ENCODE measurements at regions not wholly inside any gene's neighbourhood (a gene's known extent, or its start where the extent isn't known, plus 50 kb on each side); places are given as distances from the start of the nearest gene placed in this dataset.

DNA sequence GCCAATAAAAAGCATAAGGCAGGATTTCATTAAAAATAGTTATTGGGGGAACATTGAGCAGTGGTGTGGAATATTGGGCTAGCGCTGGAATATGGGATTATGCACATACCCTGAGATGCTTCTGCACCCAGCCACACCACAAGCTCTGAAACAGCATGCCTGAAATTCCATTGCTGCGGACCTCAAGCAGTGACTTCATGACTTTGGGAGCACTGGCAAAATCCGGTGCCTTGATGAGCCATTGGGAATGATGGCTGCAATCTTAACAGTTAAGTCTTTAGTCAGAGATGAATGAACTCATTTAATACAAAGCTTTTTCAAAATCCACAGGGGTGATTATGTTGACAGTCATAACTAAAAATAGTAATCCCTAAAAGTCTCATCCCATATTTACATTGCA is 274.7 kb upstream of the MTPN start:
- Histone ChIP-seq H3K9me2 (replicated peaks; ENCODE audit: low read length) (no peaks in the 10 kb centered on the region), H3K4me1 (ENCODE audit: insufficient read depth, low read length) (no peaks in the 10 kb centered on the region), H2AFZ (ENCODE audit: low read length) (no peak overlapping the region), H3K4me2 (ENCODE audit: low read length) (no peak overlapping the region), H3K79me2 (ENCODE audit: low read length) (no peaks in the 10 kb centered on the region), H3K9me3 (ENCODE audit: low read length) (0 out of 2 replicates have a peak, but pooled peaks cover 3% of the 10 kb centered on the region), H3K36me3 (ENCODE audit: low read depth, low read length) (no peaks in the 10 kb centered on the region), H3K27me3 (ENCODE audit: low read length) (no peaks in the 10 kb centered on the region), H3K9ac (ENCODE audit: low read length) (no peak overlapping the region), H3F3A (ENCODE audit: low read length, unreplicated experiment) (no peaks in the 10 kb centered on the region), H3K27ac (ENCODE audit: low read length) (no peak overlapping the region), H3K4me3 (ENCODE audit: low read length) (no peak overlapping the region), H4K20me1 (ENCODE audit: low read length) (no peaks in the 10 kb centered on the region)
- ChIA-PET POLR2A (ENCODE audit: unreplicated experiment) (no interaction called here), CTCF (no interaction called here)
- no TSS peak for BruUV-seq (replicated peaks)
- DNase-seq, result no peak
- TF ChIP-seq EZH2 (IDR thresholded peaks at IDR 0.05; ENCODE audit: low read length, unreplicated experiment), result no peak
- TF ChIP-seq, protein P1, sequence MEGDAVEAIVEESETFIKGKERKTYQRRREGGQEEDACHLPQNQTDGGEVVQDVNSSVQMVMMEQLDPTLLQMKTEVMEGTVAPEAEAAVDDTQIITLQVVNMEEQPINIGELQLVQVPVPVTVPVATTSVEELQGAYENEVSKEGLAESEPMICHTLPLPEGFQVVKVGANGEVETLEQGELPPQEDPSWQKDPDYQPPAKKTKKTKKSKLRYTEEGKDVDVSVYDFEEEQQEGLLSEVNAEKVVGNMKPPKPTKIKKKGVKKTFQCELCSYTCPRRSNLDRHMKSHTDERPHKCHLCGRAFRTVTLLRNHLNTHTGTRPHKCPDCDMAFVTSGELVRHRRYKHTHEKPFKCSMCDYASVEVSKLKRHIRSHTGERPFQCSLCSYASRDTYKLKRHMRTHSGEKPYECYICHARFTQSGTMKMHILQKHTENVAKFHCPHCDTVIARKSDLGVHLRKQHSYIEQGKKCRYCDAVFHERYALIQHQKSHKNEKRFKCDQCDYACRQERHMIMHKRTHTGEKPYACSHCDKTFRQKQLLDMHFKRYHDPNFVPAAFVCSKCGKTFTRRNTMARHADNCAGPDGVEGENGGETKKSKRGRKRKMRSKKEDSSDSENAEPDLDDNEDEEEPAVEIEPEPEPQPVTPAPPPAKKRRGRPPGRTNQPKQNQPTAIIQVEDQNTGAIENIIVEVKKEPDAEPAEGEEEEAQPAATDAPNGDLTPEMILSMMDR (conservative IDR thresholded peaks at IDR 0.05; ENCODE audit: low read depth, low read length), result no peak
- no peak for TF ChIP-seq EZH2phosphoT487 (IDR thresholded peaks at IDR 0.05; ENCODE audit: borderline replicate concordance, low read length)
- intact Hi-C loops (cut with micrococcal nuclease), result no loop called here
- no peak for ATAC-seq

DNA sequence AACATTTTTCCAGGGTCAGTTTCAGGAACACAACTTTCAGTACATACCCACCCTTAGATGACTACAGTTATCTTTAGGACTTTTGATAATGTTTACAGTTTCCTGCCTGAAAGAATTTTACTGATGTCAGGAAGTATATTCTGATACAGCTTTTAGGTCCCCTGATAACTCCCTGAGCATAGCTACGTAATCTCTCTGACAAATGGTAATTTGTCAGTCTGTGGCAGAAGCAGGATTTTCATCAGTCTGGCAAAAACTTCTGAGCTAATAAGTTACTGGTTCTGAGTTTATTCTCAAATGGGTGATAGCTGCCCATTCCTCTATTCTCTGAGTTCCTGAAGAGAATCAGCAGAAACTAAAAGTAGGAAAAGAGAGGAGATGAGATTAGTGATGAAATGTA is 270.1 kb upstream of the MTPN start:
- Histone ChIP-seq H4K20me1 (ENCODE audit: low read length) (no peaks in the 10 kb centered on the region), H3K4me1 (ENCODE audit: insufficient read depth, low read length) (no peaks in the 10 kb centered on the region), H3K9me3 (ENCODE audit: low read length) (no peaks in the 10 kb centered on the region), H3K9ac (ENCODE audit: low read length) (no peak overlapping the region), H3K79me2 (ENCODE audit: low read length) (no peaks in the 10 kb centered on the region), H3K9me2 (replicated peaks; ENCODE audit: low read length) (no peaks in the 10 kb centered on the region), H3K27ac (ENCODE audit: low read length) (no peak overlapping the region), H3F3A (ENCODE audit: low read length, unreplicated experiment) (no peaks in the 10 kb centered on the region), H3K4me2 (ENCODE audit: low read length) (no peak overlapping the region), H3K27me3 (ENCODE audit: low read length) (peaks cover 4% of the 10 kb centered on the region; the same call in 1 of the 2 replicates), H3K36me3 (ENCODE audit: low read depth, low read length) (no peaks in the 10 kb centered on the region), H3K4me3 (ENCODE audit: low read length) (no peak overlapping the region), H2AFZ (ENCODE audit: low read length) (no peak overlapping the region)
- POLR2A ChIA-PET (ENCODE audit: unreplicated experiment), result no interaction called here
- ATAC-seq (no peak), DNase-seq (no peak)
- CTCF ChIA-PET, result no interaction called here
- TF ChIP-seq EZH2phosphoT487 (IDR thresholded peaks at IDR 0.05; ENCODE audit: borderline replicate concordance, low read length), result no peak
- TF ChIP-seq, protein P1 (conservative IDR thresholded peaks at IDR 0.05; ENCODE audit: low read depth, low read length), result no peak
- TF ChIP-seq EZH2 (IDR thresholded peaks at IDR 0.05; ENCODE audit: low read length, unreplicated experiment), result no peak
- BruUV-seq (replicated peaks), result no TSS peak
- intact Hi-C loops (cut with micrococcal nuclease), result no loop called here

DNA sequence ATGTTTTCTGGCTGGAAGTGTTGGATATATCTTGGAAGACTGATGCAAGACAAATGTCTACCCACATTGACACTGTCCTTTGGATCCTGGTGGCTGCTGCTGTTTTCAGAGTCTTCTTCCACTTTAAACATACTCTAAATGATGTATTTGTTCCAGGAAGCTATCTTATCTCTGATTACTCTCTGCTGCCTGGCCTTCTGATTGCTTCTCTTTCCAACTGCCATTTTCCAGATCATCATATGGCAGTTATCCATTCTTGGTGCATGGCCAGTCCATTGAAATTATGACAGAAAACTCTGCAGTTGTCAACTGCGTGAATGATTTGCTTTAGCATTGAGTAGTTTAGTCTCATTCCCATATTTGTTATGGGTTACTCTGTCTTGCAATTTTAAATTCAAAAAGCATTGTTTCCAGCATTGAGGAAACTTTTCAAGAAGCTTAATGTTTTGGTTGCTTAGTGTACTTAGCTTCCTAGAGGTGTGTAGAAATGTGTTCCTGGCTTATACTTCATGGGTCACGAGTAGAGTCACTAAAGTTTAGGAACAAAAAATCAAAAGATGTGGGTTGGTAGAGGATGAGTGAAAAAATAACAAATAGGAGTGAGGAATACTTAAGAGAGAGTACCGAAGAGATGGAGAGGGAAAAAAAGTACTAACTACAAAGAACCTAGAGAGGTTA is 268.3 kb upstream of the MTPN start:
- H3K27me3 ChIP-seq (ENCODE audit: low read length), result peaks cover 4% of the 10 kb centered on the region; the same call in 1 of the 2 replicates
- CTCF ChIA-PET, result no interaction called here
- no peaks in the 10 kb centered on the region for H3K4me1 ChIP-seq (ENCODE audit: insufficient read depth, low read length)
- intact Hi-C loops (cut with micrococcal nuclease), result no loop called here
- H3K4me3 ChIP-seq (ENCODE audit: low read length), result no peak overlapping the region
- DNase-seq, result no peak
- H3K4me2 ChIP-seq (ENCODE audit: low read length), result no peak overlapping the region
- no peak overlapping the region for H3K27ac ChIP-seq (ENCODE audit: low read length)
- POLR2A ChIA-PET (ENCODE audit: unreplicated experiment), result no interaction called here
- no peaks in the 10 kb centered on the region for H3F3A ChIP-seq (ENCODE audit: low read length, unreplicated experiment)
- no peaks in the 10 kb centered on the region for H3K36me3 ChIP-seq (ENCODE audit: low read depth, low read length)
- no peak overlapping the region for H3K9ac ChIP-seq (ENCODE audit: low read length)
- no TSS peak for BruUV-seq (replicated peaks)
- no peak overlapping the region for H2AFZ ChIP-seq (ENCODE audit: low read length)
- H3K9me2 ChIP-seq (replicated peaks; ENCODE audit: low read length), result no peaks in the 10 kb centered on the region
- no peaks in the 10 kb centered on the region for H3K9me3 ChIP-seq (ENCODE audit: low read length)
- ATAC-seq, result no peak
- no peaks in the 10 kb centered on the region for H3K79me2 ChIP-seq (ENCODE audit: low read length)
- TF ChIP-seq, protein P1 (conservative IDR thresholded peaks at IDR 0.05; ENCODE audit: low read depth, low read length), result no peak
- TF ChIP-seq EZH2 (IDR thresholded peaks at IDR 0.05; ENCODE audit: low read length, unreplicated experiment) (no peak), EZH2phosphoT487 (IDR thresholded peaks at IDR 0.05; ENCODE audit: borderline replicate concordance, low read length) (no peak)
- H4K20me1 ChIP-seq (ENCODE audit: low read length), result no peaks in the 10 kb centered on the region
